Prostate gland (tissue), 2 donors: ENCODE measurements at regions not wholly inside any gene's neighbourhood (a gene's known extent, or its start where the extent isn't known, plus 50 kb on each side); places are given as distances from the start of the nearest gene placed in this dataset.

Source experiments
- DNase-seq: peaks from one replicate; pipeline ENCODE4 v3.0.0-alpha.2; 2019; ENCODE audit warnings: low spot score
- H3K27ac ChIP-seq, 2 donors: fragments of 200-600 bp; sonication (generic); 2 replicates each; pipeline ENCODE4 v1.5.1; 2017 to 2019
- H3K27me3 ChIP-seq: fragments of 200-600 bp; sonication (generic); replicated peaks from 2 replicates; pipeline ENCODE4 v1.5.1; 2019; ENCODE audit not compliant: insufficient read depth
- H3K36me3 ChIP-seq, 2 donors: fragments of 200-600 bp; sonication (generic); 1 replicate in 1 of 2; 2 replicates in 1 of 2; pipeline versions ENCODE4 v1.5.1 to v1.8.1; 2017 to 2019
- H3K4me1 ChIP-seq: fragments of 200-600 bp; sonication (generic); replicated peaks from 2 replicates; pipeline ENCODE4 v1.5.1; 2019
- H3K4me3 ChIP-seq, 2 donors: fragments of 200-600 bp; sonication (generic); 2 replicates each; pipeline ENCODE4 v1.5.1; 2017 to 2019
- H3K9me3 ChIP-seq: fragments of 200-600 bp; sonication (generic); 2 replicates; pipeline ENCODE4 v1.5.1; 2017
- POLR2A ChIP-seq: fragments of 450-650 bp; IDR thresholded peaks from one replicate; pipeline ENCODE4 v1.6.1; 2016; ENCODE audit warnings: antibody characterized with exemption, mild to moderate bottlenecking
- POLR2AphosphoS5 ChIP-seq: sonication (generic); formaldehyde crosslinking; IDR thresholded peaks from one replicate; pipeline ENCODE4 v1.6.1; 2017; ENCODE audit warnings: antibody characterized with exemption
- WGBS: methylation state at CpG from one replicate; pipeline ENCODE4 v1.1.5; 2018; 5-methylcytosine and 5-hydroxymethylcytosine counted together
- intact Hi-C: fragments of 100-400 bp; cut with DNase I; formaldehyde crosslinking; loops from one replicate; pipeline ENCODE4 v1.14.2; 2022
- TF ChIP-seq, protein P1 (sequence below), 4 experiments: fragments of 200-600 bp in 2 of 4; fragments of 450-650 bp in 2 of 4; sonication (generic) in 2 of 4; IDR thresholded peaks; 1 replicate in 3 of 4; 2 replicates in 1 of 4; pipeline ENCODE4 v1.5.1; 2016 to 2019; ENCODE audit warnings: antibody characterized with exemption in 4 of 4, mild to moderate bottlenecking in 2 of 4, moderate library complexity in 2 of 4

DNA sequence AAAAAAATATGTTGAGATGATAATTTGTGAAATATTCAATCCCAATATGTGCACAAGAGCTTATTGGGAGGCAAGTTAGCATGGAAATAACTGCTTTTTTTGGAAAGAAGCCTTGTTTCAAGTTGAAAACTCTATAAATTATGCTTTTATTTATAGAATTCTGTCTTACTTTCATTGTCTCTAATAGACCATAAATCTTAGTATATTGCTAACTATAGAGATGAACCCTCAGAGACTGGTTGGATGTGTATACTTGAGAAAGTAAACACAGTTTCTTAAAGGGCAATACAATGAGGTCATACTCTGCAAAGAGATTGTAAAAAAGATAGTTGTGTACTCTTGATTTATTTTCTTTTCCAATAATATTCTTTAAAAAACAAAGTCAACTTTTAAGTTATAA is 530.3 kb downstream of the SPATA31D1 start:
- H3K27ac ChIP-seq = no peak overlapping the region
- H3K36me3 ChIP-seq = no peaks in the 10 kb centered on the region
- intact Hi-C loops = loop anchor here (10.0 kb wide), 1 partner anchor 674 kb away; no protein-coding TSS in a partner anchor
- no peak for DNase-seq
- H3K27me3 ChIP-seq = no peaks in the 10 kb centered on the region
- H3K4me3 ChIP-seq = no peak overlapping the region
- H3K9me3 ChIP-seq = no peaks in the 10 kb centered on the region
- H3K4me1 ChIP-seq = no peaks in the 10 kb centered on the region
- TF ChIP-seq, protein P1, sequence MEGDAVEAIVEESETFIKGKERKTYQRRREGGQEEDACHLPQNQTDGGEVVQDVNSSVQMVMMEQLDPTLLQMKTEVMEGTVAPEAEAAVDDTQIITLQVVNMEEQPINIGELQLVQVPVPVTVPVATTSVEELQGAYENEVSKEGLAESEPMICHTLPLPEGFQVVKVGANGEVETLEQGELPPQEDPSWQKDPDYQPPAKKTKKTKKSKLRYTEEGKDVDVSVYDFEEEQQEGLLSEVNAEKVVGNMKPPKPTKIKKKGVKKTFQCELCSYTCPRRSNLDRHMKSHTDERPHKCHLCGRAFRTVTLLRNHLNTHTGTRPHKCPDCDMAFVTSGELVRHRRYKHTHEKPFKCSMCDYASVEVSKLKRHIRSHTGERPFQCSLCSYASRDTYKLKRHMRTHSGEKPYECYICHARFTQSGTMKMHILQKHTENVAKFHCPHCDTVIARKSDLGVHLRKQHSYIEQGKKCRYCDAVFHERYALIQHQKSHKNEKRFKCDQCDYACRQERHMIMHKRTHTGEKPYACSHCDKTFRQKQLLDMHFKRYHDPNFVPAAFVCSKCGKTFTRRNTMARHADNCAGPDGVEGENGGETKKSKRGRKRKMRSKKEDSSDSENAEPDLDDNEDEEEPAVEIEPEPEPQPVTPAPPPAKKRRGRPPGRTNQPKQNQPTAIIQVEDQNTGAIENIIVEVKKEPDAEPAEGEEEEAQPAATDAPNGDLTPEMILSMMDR (IDR thresholded peaks at IDR 0.05) = no peak
- no peak for TF ChIP-seq POLR2A
- no peak for TF ChIP-seq POLR2AphosphoS5

DNA sequence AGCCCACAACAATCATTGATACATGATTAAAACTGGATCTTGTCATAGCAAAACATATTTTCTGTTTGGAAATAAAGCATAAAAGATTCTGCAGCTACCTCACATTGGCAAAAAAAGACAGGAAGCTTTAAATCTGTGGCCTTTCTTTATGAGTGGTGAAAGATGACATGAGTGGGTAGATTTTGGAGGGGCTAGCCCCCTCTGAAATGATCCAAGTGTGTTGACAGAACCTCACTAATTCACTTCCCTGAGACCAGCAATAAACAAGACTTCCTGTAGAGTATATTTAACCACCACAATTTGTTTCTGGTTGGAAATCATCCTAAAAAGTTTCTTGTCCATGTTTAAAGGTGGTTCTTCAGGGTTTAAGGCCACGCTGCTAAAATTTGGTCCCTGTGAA is 530.8 kb downstream of the SPATA31D1 start:
- Histone ChIP-seq H3K4me3 (no peak overlapping the region), H3K4me1 (no peaks in the 10 kb centered on the region), H3K36me3 (no peaks in the 10 kb centered on the region), H3K27ac (no peak overlapping the region), H3K9me3 (no peaks in the 10 kb centered on the region), H3K27me3 (no peaks in the 10 kb centered on the region)
- intact Hi-C loops = loop anchor here (10.0 kb wide), 1 partner anchor 675 kb away; no protein-coding TSS in a partner anchor
- no peak for TF ChIP-seq POLR2AphosphoS5
- 57% methylated on average over 1 of the region's 1 CpG for WGBS
- DNase-seq = no peak

DNA sequence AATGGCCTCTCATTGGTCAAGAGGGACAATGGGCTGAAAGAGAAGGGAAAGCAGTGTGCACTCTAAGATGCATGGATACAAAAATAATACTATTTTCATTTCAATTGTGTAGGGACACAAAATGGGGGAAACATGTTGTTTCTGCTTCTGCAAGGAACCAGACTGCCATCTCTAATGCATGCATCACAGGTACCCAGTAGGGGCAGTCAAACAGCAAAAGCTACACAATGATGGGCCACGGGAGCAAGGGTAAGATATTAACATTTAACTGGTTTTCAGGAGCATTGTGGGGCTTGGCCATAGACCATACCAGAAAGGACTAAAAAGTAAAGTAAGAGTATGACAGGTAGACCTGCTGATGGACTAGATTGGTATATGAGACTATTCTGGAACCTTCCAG is 535.8 kb downstream of the SPATA31D1 start:
- Histone ChIP-seq H3K27me3 (no peaks in the 10 kb centered on the region), H3K4me1 (no peaks in the 10 kb centered on the region), H3K36me3 (no peaks in the 10 kb centered on the region), H3K4me3 (no peak overlapping the region), H3K9me3 (no peaks in the 10 kb centered on the region), H3K27ac (no peak overlapping the region)
- no peak for TF ChIP-seq POLR2AphosphoS5
- TF ChIP-seq, protein P1 (IDR thresholded peaks at IDR 0.05) = no peak
- TF ChIP-seq POLR2A = no peak
- no peak for DNase-seq
- WGBS = 100% methylated on average over 1 of the region's 1 CpG
- intact Hi-C loops = no loop called here

DNA sequence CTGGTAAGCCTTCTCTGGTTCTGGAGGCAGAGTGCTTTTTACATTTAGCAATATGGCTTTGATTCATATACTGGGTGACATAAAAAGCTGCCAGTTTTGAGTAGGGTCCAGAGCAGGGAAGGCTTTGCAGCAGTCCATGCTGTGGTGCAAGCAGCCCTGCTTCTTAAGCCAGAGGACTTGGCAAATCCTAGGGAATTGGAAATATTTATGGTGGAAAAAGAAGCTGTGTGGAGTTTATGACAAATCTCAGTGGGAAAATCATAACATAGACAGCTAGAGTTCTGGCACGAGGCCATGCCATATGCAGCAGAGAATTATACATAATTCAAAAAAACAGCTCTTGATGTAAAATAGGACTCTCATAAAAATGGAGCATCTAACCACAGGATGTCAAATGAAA is 536.4 kb downstream of the RASEF start:
- Histone ChIP-seq H3K36me3 (no peaks in the 10 kb centered on the region), H3K27ac (no peak overlapping the region), H3K9me3 (no peaks in the 10 kb centered on the region), H3K27me3 (no peaks in the 10 kb centered on the region), H3K4me1 (no peaks in the 10 kb centered on the region), H3K4me3 (no peak overlapping the region)
- no peak for TF ChIP-seq POLR2A
- TF ChIP-seq POLR2AphosphoS5 = no peak
- TF ChIP-seq, protein P1 (IDR thresholded peaks at IDR 0.05) = no peak
- no peak for DNase-seq
- intact Hi-C loops = no loop called here
- WGBS = 95% methylated on average over 1 of the region's 1 CpG

DNA sequence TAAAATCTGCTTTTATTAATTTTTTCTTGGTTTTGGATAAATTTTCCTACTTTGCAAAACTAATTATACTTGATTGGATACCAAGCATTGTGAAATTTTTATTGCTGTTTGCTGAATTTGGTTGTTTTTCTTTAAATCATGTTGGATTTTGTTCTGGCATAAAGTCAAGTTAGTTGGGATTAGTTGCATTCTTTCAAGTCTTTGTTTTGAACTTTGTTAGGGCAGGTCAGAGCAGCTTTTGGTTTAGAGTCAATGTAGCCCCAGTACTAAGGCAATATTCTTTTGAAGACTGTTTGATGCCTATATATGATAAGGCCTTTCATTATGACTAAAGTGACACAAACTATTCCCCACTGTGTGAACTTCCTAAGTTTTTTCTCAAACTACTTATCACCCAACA is 531.1 kb downstream of the RASEF start:
- intact Hi-C loops = loop anchor here (5.0 kb wide), 1 partner anchor 76 kb away; no protein-coding TSS in a partner anchor
- no peaks in the 10 kb centered on the region for H3K27me3 ChIP-seq
- H3K36me3 ChIP-seq = no peaks in the 10 kb centered on the region
- no peak for DNase-seq
- no peak overlapping the region for H3K27ac ChIP-seq
- no peaks in the 10 kb centered on the region for H3K4me1 ChIP-seq
- H3K4me3 ChIP-seq = no peak overlapping the region
- no peaks in the 10 kb centered on the region for H3K9me3 ChIP-seq
- no peak for TF ChIP-seq POLR2AphosphoS5
- TF ChIP-seq POLR2A = no peak
- TF ChIP-seq, protein P1 (IDR thresholded peaks at IDR 0.05) = no peak
